ENCODE measurements at regions not wholly inside any gene's neighbourhood (a gene's known extent, or its start where the extent isn't known, plus 50 kb on each side); places are given as distances from the start of the nearest gene placed in this dataset.

DNA sequence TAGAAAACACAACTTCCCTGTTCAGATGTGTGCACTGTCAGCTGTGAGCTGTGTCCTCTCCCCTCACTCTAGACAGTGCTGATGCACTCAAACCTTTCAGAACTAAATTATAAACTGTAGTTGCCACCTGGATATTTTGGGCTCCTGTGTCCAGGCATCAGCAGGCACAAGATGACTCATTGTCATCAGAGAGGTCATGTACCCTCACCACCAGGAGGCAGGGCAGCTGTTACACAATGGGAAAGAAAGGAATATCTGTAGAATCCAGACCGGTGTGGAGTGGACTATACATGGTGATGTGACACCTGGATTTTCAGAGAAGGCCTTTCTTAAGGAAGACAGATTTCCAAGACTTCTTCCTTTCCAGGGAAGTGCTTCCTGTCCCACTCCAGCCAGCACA lies 854.4 kb upstream of the AGA start:
- TF ChIP-seq POLR2AphosphoS5 (IDR thresholded peaks at IDR 0.05; ENCODE audit: borderline replicate concordance, low read depth, low read length) = no peak
- TF ChIP-seq EZH2 (IDR thresholded peaks at IDR 0.05) = no peak
- TF ChIP-seq FOXP2 (optimal IDR thresholded peaks at IDR 0.05; ENCODE audit: control extremely low read depth, extremely low read length, insufficient read depth) = no peak
